HG03159 (cell line): ENCODE measurements at regions not wholly inside any gene's neighbourhood (a gene's known extent, or its start where the extent isn't known, plus 50 kb on each side); places are given as distances from the start of the nearest gene placed in this dataset.

Source experiments
- ATAC-seq: cut with Tn5 transposase; IDR thresholded peaks from one replicate; pipeline ENCODE4 v1.9.1; 2021; ENCODE audit warnings: mild to moderate bottlenecking, moderate library complexity; ENCODE audit not compliant: unreplicated experiment

DNA sequence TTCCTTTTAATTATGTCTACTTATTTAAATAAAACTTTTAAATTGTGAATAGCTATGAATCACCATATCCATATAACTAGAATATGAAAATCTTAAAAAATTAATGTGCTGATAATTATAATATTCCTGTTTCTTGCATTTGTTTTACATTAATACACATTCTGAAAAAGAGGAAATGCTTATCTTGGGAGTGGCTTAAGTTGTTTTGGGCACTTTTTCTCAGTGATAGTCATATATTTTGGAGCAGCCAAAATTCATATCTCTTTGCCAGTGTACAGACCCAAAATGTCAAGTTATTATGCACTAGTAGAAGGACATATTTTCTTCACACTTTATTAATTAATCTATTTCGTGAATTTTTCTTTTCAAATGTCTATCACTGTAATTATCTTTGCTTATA lies 838.5 kb downstream of the USP25 start:
- ATAC-seq, result no peak

DNA sequence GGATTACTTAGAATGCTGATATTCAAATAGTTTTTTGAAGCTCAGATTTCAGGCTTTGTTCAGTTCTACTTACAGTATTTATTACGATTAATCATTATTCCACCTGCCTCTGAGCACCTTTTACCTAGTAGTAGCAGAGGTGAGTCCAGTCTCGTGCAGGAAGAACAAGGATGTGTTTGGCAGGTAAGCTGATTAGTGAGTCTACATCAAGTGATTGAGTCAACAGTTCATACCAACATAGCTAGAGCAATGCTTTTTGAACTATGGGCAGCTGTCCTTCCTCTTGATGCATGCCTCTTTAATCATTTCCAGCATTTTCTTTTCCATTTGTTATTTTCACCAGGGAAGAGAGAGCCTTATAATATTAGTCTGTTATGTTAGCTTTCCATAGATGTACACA lies 838.9 kb downstream of the USP25 start:
- ATAC-seq, result no peak

DNA sequence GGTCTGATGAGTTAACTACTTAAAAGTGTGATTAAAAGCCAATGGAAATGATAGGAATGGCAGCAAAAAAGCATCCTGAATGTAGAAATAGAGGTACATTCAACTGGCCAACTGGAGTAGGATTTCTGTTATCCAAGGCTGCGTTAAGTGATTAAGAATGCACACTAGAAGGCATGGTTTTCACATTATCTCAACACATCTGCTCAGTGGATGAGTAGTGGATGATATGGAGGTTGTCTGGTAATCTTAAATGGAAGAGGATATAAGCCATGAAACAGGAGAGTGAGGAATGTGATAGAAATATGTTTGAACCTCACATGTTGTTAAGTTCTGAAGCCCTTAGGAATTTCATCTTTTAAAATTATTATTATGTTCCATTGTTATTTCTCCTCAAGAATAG lies 839.9 kb downstream of the USP25 start:
- no peak for ATAC-seq

DNA sequence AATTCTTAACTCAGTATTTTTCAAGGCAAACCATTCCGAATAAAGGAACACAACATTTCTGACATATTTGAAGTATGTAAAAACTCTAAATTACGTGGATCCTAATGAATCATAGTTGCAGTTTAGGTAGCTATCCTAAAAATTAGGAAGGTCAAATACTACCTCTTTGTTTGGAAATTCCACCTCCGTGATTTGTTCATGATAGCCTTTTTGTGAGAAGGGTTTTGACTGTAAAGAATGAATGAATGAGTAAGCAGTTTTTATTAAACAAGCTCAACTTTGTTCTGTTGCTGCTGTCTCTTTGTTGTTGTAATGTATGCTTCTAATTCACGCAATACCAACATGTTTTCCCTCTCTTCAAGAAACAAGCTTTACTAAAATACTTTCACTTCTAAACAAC lies 840.4 kb downstream of the USP25 start:
- no peak for ATAC-seq

DNA sequence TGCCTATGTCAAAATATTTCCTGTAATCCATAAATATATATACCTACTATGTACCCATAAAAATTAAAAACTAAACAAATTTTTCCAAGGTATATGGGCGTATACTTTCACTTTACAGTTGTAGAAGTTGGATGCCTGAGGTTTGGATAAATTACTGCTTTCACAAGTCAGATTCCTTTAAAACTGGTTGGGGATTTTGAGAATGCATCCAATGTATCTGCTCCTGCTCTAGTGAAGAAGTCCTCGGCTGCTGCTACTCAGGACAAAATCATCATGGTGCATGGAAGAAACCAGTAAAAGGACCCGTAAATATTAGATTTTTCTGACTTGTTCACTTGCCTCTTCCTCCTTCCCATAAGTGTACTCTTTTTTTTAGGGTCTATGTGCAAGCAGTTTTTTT lies 841.1 kb downstream of the USP25 start:
- no peak for ATAC-seq

DNA sequence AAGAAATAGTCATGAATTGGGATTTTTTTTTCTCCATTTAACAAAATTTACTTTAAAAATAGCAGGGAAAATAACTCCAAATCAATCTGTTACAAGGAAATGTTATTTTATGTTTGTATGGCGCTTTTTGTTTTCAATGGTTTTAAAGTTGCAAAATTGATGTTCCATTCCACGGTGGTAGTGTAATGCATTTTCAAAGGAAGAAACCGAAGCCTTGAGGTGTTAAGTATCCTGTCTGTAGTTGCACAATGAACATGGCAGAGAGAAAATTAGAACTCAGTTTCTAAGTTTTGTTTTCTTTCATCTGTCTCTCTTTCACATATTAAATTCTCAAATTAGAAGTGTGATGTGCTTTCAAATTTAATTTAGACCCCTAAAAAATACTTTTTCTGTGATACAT lies 841.8 kb downstream of the USP25 start:
- no peak for ATAC-seq

DNA sequence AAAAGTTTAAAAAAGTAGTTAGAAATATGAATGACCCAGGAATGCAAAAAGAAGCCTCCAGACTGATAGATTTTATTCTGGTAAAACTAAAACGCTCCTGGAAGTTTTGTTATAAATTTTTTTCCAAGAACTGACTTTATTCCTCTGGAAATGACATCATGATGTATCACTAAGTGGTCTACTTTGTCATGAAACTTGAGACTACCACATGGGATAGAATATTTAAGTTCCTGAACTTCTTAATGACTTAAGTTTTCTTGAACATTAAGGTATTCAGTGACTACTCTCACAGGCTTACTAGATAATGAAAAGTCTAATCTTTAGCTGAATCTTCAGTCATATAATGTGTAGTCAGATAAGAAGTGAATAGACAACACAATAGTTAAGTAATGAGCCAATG lies 842.2 kb downstream of the USP25 start:
- ATAC-seq, result no peak

DNA sequence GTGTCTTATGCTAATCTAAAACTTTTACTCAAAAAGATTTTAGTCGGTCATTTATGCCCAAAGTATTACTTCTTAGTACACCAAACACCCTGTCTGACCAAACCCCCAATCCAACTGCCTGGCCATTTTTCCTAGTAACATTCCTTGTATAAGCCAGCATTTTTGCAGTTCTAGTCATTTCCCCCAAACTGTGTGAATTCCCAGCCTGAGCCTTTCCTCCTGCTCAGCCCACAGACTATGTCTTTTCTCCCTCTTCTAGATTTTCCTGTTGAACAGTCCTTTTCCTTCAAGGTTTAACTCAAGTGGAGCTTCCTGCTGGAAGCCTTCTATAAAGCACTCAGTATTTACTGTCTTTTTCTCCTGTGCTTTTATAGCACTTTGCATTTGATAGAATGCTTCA lies 843.8 kb downstream of the USP25 start:
- ATAC-seq, result no peak

DNA sequence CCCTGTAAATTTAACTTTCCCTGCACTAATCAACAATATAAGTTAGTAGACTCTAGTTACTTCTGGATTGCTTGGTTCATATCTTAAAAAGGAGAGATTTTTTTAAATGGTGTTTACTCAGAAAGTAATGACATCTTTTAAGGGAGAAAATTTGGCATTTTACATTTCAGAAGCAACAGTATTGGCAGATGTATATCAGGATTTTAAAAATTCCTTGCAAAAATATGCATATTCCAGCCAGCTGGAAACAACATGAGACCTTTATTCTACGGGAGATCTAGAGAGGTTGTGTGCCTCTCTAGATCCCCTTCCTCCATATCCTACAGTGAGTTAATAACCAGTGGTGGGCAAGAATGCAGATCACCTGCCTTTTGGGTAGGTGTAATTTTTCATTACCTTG lies 848.2 kb downstream of the USP25 start:
- ATAC-seq, result no peak

DNA sequence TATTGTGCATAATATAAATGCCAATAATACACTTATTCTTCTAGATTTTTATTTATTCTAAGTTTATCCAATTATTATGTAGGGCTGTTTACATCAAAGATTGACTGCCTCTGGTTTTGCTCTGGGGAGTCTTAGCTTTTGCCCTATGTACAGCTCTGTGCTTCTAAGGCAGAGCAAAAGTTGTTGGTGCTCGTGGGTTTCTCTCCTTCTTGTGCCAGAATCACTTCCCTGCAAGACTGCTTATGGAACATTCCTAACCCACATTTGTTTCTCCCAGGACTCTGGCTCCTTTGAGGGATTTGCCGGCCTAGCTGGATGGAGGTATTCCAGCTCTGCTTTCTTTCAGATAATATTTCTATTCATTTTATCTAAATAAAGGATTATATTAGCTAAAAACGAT lies 849.1 kb downstream of the USP25 start:
- ATAC-seq, result no peak

DNA sequence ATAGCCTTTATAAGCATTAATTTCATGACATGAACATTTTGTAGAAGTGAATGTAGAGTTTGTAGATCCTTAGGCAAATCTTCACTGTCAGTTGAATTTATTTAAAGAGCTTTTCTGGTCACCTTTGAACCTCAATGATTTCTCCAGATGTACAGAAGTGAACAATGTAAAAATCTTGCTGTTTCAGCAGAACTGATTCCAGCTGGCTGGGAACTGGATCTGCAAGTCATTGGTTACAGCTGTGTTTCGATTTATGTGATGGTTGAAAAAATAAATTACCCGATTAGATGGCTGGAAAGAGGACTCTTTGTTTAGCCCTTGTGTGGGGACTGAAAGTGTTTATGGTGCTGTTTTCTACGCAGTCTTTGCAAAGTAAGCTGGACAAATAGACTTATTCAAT lies 849.8 kb downstream of the USP25 start:
- ATAC-seq, result no peak

DNA sequence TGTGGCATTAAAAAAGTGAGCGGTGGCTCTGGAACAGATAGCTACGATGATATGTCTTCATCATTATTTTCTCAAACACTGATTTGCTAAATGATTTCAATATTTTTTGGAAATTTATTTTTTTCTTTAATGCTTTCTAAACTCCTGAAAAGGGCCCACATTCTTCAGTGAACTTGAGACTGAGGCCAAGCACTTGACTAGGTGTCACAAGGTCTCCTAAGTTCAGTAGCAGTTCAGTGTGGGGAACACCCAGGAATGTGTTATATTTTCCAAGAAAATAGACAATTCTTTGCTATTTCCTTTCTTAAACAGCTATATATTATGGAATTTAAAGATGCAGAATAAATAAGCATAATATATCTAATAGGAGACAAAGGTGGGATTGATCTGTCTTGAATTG lies 850.9 kb downstream of the USP25 start:
- no peak for ATAC-seq

DNA sequence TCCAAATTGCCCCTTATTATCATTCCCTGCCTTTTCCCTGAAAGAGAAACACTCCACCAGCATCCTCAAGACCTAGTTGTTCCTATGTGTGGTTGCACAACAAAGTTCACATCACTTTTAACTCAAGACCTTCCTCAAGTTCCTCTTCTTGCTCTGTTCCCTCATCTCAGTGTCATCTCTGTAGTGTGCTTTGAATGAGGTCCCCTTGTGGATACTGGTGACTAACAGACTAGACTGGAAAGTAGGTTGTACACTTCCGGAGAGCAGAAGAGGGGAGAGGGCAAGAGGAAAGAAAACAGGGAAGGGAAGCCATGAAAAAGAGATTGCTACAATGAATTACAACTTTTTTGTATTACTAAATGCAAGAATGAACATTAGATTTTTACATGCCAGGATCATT lies 853.8 kb downstream of the USP25 start:
- ATAC-seq, result no peak

DNA sequence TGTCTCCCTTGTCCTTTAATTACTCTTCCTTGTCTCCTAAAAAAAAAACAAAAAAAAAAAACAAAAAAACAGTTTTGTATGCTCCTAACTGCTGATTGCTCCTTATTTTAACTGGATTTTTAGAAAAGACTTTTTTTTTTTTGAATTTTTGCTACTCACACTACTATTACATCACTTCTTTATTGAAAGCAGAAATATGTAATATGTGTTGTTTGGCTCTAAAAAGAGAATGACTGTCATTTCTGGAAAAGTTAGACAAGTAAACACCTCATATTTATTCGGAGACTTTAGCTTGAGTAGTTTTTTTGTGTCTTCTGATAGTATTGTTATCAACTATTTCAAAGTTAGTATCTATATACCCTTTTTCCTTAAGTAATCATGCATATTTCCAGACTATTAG lies 855.0 kb downstream of the USP25 start:
- no peak for ATAC-seq

DNA sequence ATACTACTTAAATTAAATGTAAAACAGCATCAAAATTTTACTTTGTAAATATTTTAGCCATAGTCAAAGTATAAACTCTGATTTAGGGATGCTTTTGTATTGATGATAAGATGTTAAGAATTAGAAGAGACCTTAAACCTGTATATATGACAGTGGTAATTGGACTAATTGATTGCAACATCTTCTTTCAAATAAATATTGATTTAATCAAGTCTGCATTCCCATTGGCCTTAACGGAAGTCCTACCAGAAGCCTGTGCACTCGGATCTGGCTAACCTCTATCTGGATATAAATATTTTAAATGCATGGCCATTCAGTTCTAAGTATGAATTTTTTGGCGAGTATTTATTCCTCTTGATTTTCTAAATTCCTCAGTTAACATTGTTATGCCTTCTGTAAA lies 856.1 kb downstream of the USP25 start:
- no peak for ATAC-seq

DNA sequence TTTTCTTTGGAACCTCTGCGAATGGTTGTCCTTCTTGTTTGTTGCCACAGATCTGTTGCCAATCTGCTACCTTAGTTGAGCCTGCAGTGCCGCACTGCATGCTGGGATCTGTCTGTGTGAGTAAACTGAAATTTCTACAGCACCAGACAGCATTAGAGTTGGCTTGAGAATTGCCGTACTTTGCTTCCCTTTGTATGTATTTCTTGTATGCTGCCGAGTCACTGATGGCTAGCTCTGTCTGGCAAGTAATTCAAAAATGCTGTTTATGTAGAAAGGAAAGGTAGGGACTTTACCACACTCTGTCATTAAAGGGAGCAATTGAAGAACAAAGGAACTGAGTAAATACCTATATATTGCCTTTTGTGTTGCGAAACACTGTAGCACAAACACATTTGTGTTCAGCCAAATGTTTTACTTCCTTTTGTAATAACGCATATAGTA lies 857.4 kb downstream of the USP25 start:
- ATAC-seq, result no peak

DNA sequence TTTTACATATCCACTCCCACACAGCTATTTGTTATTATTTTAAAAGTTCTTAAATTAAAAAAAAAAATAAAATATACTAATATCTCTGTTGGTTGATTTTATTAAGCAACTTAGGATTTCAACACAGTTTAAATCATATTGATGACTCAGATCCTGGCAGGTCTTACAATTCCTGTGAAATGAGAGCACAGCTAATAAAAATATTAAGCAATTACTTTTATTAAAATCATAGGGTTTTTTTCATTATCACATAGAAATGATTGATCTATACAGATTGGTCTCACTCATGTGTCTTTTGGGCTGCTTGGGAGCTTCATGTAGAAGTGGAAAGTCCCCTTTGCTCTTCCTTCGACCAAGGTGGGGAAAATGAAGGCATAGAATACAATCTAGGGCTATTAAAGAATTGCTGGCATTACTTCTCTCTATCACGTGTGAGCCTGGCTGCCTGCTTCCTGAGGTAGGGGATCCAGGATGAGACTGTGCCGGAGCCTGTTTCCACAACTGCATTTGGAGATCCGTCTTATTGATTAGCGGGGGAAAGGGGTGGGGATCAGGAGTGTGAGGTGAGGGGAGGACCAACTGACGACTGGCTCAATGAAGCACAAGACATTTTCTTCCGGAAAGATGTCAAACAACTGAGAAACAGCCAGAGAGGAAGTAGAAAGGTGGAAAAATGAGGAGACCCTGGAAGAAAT lies 858.0 kb downstream of the USP25 start:
- ATAC-seq, result no peak

DNA sequence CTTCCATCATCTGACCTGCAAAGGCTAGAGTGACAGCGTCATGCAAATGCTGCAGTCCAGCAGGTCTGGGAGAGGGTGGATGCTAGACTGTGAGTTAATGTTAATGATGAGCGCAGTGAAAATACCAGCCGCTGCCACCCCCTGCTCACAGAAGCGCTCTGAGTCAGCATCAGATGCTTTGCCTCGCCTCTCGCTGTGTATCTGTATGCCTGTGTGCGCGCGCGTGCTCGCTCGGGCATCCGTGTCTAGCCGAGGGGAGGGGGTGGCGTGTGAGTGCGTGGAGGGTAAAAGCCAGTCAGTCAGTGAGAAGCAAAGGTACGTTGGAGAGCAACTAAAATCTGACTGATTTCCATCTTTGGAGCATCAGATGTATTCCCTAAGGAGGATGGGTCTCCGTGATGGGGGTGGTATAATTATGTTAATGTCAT lies 858.7 kb downstream of the USP25 start:
- ATAC-seq, result no peak

DNA sequence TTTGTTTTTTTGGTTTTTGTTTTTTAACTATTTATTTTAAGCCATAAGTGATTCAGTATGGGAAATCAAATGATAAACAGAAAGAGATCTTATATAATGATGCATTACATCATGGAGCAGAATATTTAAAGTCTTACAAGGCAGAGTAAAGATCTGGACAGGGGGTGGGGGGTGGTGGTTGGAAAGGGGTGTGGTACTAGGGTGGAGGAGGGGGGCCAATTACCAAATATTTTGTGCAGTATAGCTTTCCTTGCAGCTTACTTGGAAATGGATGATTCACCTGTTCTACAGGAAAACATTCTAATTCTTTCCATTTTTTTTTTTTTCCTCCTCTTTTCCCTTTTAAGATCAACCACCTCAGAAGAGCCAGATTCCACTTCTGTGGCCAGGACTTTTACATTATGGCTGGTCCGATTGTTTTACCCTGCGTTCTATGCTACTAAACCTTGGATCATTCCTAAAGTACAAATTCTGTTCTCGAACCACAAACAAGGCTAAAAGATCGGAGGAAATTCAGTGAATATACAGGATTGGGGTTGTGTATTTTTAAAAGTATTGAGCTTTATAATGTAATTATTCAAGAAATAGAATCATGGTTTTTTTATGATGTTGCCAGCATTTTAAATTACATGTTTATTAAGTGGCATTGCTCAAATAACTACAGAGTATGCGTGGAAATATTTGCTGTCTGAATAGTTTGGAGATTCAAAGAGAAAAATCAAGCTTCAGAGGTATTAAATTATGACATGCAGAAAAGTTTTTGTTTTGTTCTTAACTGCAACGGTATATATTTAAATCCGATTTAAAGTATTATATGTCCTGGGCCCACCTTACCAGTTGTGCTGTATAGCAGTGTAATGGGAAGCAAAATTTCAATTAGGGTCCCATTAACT lies 859.5 kb downstream of the USP25 start:
- ATAC-seq, result no peak

DNA sequence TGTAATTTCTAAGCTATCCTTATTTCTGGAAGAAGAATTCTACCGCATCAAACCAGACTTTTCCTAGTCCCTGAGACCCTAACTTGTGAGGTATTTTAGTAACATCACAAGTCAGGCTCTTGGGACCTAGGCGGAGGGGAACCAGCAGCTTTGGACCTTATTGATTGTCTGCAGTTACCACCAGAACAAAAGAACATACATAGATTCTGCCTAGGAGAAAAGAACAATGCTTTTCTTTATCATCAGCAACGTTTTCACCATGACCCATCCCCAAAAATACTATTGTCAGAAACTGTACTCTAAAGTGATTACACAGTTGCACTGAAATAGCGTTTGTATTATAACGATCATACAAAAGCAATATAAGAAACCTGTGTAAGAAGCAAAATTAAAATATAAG lies 860.4 kb downstream of the USP25 start:
- ATAC-seq, result no peak

DNA sequence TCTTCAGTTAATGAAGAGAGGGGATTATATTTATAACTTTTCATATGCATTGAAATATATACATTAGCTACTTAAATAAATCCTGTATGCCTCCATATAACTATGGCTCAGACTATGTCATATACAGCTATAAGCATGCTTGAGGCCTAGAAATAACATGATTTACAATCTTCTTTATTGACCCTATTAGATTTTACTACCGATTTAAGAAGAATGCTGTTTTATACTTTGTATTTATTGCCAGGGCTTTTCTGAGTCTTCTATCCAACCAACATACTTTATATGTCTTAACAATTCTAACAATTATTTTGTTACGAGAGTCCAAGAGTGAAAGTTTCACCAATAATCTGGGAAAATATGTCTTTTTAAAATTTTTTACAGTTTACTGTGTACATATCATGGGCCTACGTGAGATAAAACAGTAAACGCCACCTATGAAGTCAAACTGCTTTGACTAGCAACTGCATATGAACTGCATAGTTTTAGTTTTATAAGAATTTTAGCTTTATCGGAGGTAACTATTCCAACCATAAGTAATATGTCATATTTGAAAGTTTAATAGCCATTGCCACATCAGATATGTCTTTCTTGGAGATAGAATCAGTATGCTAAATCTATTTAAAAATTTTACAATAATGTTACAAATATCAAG lies 861.0 kb downstream of the USP25 start:
- ATAC-seq, result no peak

DNA sequence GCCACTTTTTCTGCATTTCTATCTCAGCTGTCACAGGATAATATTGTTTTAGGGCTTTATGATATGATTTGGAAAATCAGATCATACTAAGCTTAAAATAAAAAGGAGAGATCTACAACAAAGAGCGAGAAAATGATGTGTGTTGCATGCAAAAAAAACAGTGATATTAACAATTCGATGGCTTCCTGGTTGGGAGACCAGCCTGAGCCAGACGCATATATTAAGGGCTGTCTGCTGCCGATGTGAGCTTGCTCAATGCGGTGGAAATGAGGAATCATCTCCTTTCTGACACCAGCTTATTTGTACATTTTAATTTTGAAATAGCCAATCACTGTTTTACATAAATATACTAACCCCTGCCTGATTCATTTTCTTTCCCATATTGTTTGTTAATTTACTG lies 862.6 kb downstream of the USP25 start:
- no peak for ATAC-seq
